ENCODE measurements at regions not wholly inside any gene's neighbourhood (a gene's known extent, or its start where the extent isn't known, plus 50 kb on each side); places are given as distances from the start of the nearest gene placed in this dataset.

GRCh38 chr9:29685531-29685930, 2112.2 kb upstream of the C9orf72 start:
- TF ChIP-seq CTCF (conservative IDR thresholded peaks at IDR 0.05; ENCODE audit: low read length): no peak
- no peaks in the 10 kb centered on the region for H3K79me2 ChIP-seq (ENCODE audit: insufficient read depth, low read length)
- no peak overlapping the region for H2AFZ ChIP-seq (ENCODE audit: low read length)
- no peak overlapping the region for H3K4me2 ChIP-seq (ENCODE audit: low read depth, low read length, poor library complexity, severe bottlenecking)
- no peak overlapping the region for H3K9ac ChIP-seq (ENCODE audit: low read depth, low read length, poor library complexity, severe bottlenecking)
- H3K36me3 ChIP-seq (ENCODE audit: insufficient read depth, low read length): no peaks in the 10 kb centered on the region
- H3K9me2 ChIP-seq (replicated peaks; ENCODE audit: low read depth, low read length): no peaks in the 10 kb centered on the region
- H3K4me3 ChIP-seq (ENCODE audit: low read length, poor library complexity, severe bottlenecking): no peak overlapping the region
- H3K4me1 ChIP-seq (ENCODE audit: insufficient read depth, low read length, poor library complexity, severe bottlenecking): no peaks in the 10 kb centered on the region
- no peaks in the 10 kb centered on the region for H3K27me3 ChIP-seq (ENCODE audit: insufficient read depth, low read length, poor library complexity, severe bottlenecking)
- H4K20me1 ChIP-seq (ENCODE audit: insufficient read depth, low read length, poor library complexity, severe bottlenecking): no peaks in the 10 kb centered on the region
- H3F3A ChIP-seq (ENCODE audit: low read depth): no peaks in the 10 kb centered on the region
- no peaks in the 10 kb centered on the region for H3K9me3 ChIP-seq (ENCODE audit: insufficient read depth, low read depth, low read length)

DNA sequence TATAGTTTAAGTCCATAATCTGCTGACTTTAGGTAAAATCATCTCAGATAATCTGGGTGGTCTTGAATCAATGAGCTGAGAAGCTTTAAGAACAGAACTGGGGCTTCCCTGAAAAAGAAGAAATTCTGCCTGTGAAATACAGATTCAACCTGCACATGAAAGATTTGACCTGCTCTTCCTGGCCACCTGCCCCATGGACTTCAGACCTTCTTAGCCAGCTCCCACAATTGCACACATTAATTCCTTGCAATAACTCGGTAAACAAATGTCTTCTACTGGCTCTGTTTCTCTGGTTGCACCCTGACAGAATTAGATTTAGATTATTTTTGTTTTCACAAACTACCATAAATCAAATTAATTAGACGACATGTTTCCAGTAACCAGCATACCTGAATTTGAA, 2117.9 kb upstream of the C9orf72 start:
- Histone ChIP-seq H3K9me3 (ENCODE audit: insufficient read depth, low read depth, low read length) (no peaks in the 10 kb centered on the region), H3K4me2 (ENCODE audit: low read depth, low read length, poor library complexity, severe bottlenecking) (no peak overlapping the region), H2AFZ (ENCODE audit: low read length) (no peak overlapping the region), H4K20me1 (ENCODE audit: insufficient read depth, low read length, poor library complexity, severe bottlenecking) (no peaks in the 10 kb centered on the region), H3F3A (ENCODE audit: low read depth) (no peaks in the 10 kb centered on the region), H3K9ac (ENCODE audit: low read depth, low read length, poor library complexity, severe bottlenecking) (no peak overlapping the region), H3K4me1 (ENCODE audit: insufficient read depth, low read length, poor library complexity, severe bottlenecking) (no peaks in the 10 kb centered on the region), H3K9me2 (replicated peaks; ENCODE audit: low read depth, low read length) (no peaks in the 10 kb centered on the region), H3K79me2 (ENCODE audit: insufficient read depth, low read length) (no peaks in the 10 kb centered on the region), H3K4me3 (ENCODE audit: low read length, poor library complexity, severe bottlenecking) (no peak overlapping the region), H3K27me3 (ENCODE audit: insufficient read depth, low read length, poor library complexity, severe bottlenecking) (no peaks in the 10 kb centered on the region), H3K36me3 (ENCODE audit: insufficient read depth, low read length) (no peaks in the 10 kb centered on the region)
- TF ChIP-seq EZH2phosphoT487 (IDR thresholded peaks at IDR 0.05; ENCODE audit: borderline replicate concordance): no peak
- no peak for TF ChIP-seq CTCF (conservative IDR thresholded peaks at IDR 0.05; ENCODE audit: low read length)

DNA sequence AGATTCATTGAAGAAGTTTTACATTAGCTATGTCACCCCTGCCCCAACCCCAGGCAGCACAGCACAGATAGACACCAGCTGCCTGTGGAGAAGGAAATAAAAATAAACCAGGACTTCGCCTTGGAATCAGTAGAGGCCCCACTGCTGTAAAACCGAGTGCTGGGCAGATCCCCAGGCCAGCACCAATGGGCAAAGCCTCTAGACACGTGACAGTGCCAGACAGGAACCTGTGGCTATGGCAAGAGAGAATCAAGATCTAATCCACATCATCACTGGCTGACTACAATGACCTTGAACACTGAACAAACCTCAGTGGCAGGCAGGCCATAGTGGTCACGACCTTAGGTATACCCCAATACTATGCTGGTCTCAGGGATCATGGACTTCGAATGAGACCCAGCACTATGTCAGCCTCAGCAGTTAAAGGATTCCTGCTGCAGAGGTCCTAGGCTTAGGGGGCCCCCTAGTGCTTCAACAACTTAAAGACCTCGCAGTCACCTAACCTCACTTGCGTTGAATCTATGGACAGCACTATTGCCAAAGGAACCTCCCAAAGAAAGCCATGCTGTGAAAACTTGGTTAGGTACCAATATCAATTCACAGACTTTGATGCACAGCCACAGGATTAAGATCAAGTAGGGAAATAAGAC, 2118.6 kb upstream of the C9orf72 start:
- Histone ChIP-seq H3K4me1 (ENCODE audit: insufficient read depth, low read length, poor library complexity, severe bottlenecking) (no peaks in the 10 kb centered on the region), H3K9me3 (ENCODE audit: insufficient read depth, low read depth, low read length) (no peaks in the 10 kb centered on the region), H4K20me1 (ENCODE audit: insufficient read depth, low read length, poor library complexity, severe bottlenecking) (no peaks in the 10 kb centered on the region), H3K9me2 (replicated peaks; ENCODE audit: low read depth, low read length) (no peaks in the 10 kb centered on the region), H3F3A (ENCODE audit: low read depth) (no peaks in the 10 kb centered on the region), H3K4me2 (ENCODE audit: low read depth, low read length, poor library complexity, severe bottlenecking) (no peak overlapping the region), H3K27me3 (ENCODE audit: insufficient read depth, low read length, poor library complexity, severe bottlenecking) (no peaks in the 10 kb centered on the region), H3K79me2 (ENCODE audit: insufficient read depth, low read length) (no peaks in the 10 kb centered on the region), H3K36me3 (ENCODE audit: insufficient read depth, low read length) (no peaks in the 10 kb centered on the region), H3K4me3 (ENCODE audit: low read length, poor library complexity, severe bottlenecking) (no peak overlapping the region), H2AFZ (ENCODE audit: low read length) (peak overlapping the region; percentile 20; the same call in 1 of the 2 replicates), H3K9ac (ENCODE audit: low read depth, low read length, poor library complexity, severe bottlenecking) (no peak overlapping the region)
- TF ChIP-seq EZH2phosphoT487 (IDR thresholded peaks at IDR 0.05; ENCODE audit: borderline replicate concordance): no peak
- peak; percentile 61 for TF ChIP-seq CTCF (conservative IDR thresholded peaks at IDR 0.05; ENCODE audit: low read length)

Measured in Loucy (cell line).